Stimulated activated CD4-positive, alpha-beta T cell treated with anti-CD3 and anti-CD28 coated beads, Interleukin-4, amount 100 ng/mL, for 24 hours (primary cell): ENCODE measurements at regions not wholly inside any gene's neighbourhood (a gene's known extent, or its start where the extent isn't known, plus 50 kb on each side); places are given as distances from the start of the nearest gene placed in this dataset.

ENCODE experiments used
- DNase-seq: peaks from one replicate; pipeline ENCODE4 v3.0.0-alpha.2; 2020

GRCh38 chr1:199170711-199171110 is 531.9 kb downstream of the PTPRC start:
- no peak for DNase-seq

GRCh38 chr1:199172171-199173124 is 533.6 kb downstream of the PTPRC start:
- DNase-seq = no peak

- no peak for DNase-seq
Observed at GRCh38 chr1:199173356-199173755, 534.5 kb downstream of the PTPRC start.

GRCh38 chr1:199174336-199174735 is 535.5 kb downstream of the PTPRC start:
- DNase-seq = no peak

GRCh38 chr1:199176713-199177112 is 537.9 kb downstream of the PTPRC start:
- no peak for DNase-seq

GRCh38 chr1:199177241-199177640 is 538.4 kb downstream of the PTPRC start:
- DNase-seq = no peak

GRCh38 chr1:199178646-199179045 is 539.8 kb downstream of the PTPRC start:
- DNase-seq = no peak

- no peak for DNase-seq
Observed at GRCh38 chr1:199182186-199182843, 543.5 kb downstream of the PTPRC start.

- no peak for DNase-seq
Observed at GRCh38 chr1:199184180-199184579, 545.3 kb downstream of the PTPRC start.

GRCh38 chr1:199194862-199195261 is 556.0 kb downstream of the PTPRC start:
- no peak for DNase-seq

GRCh38 chr1:199197695-199198094 is 558.9 kb downstream of the PTPRC start:
- DNase-seq = no peak

GRCh38 chr1:199202331-199202730 is 563.5 kb downstream of the PTPRC start:
- no peak for DNase-seq

- no peak for DNase-seq
Observed at GRCh38 chr1:199204231-199204630, 565.4 kb downstream of the PTPRC start.

- DNase-seq = no peak
Observed at GRCh38 chr1:199205740-199206441, 567.1 kb downstream of the PTPRC start.

GRCh38 chr1:199208847-199209246 is 570.0 kb downstream of the PTPRC start:
- no peak for DNase-seq

- DNase-seq = no peak
Observed at GRCh38 chr1:199218065-199218464, 579.2 kb downstream of the PTPRC start.

- DNase-seq = no peak
Observed at GRCh38 chr1:199218533-199218932, 579.7 kb downstream of the PTPRC start.

GRCh38 chr1:199220031-199220430 is 581.2 kb downstream of the PTPRC start:
- no peak for DNase-seq

GRCh38 chr1:199221371-199222150 is 582.7 kb downstream of the PTPRC start:
- DNase-seq = no peak

GRCh38 chr1:199223936-199224335 is 585.1 kb downstream of the PTPRC start:
- no peak for DNase-seq

- DNase-seq = peak; percentile 65
Observed at GRCh38 chr1:199226163-199226562, 587.3 kb downstream of the PTPRC start.

GRCh38 chr1:199242147-199242546 is 603.3 kb downstream of the PTPRC start:
- DNase-seq = no peak

GRCh38 chr1:199242601-199243000 is 603.8 kb downstream of the PTPRC start:
- no peak for DNase-seq
